H1 (cell line): ENCODE measurements at regions not wholly inside any gene's neighbourhood (a gene's known extent, or its start where the extent isn't known, plus 50 kb on each side); places are given as distances from the start of the nearest gene placed in this dataset.

ENCODE experiments used
- CTCF ChIA-PET: fragments of 300-600 bp; sonication (Branson Sonifier 250); formaldehyde crosslinking; loops from one replicate; lab custom pipeline; 2021; ENCODE audit not compliant: partially characterized antibody; lab: Charles Lee
- POLR2A ChIA-PET: fragments of 300-600 bp; sonication (Branson Sonifier 250); formaldehyde crosslinking; loops from one replicate; lab custom pipeline; 2021; ENCODE audit warnings: inconsistent platforms; ENCODE audit not compliant: partially characterized antibody; lab: Charles Lee
- DNase-seq, 2 experiments: peaks; one replicate each; pipeline versions ENCODE4 v3.0.0 to v3.0.0-alpha.2; 2010 to 2022; ENCODE audit warnings: low spot score in 2 of 2, low read depth in 1 of 2, mixed read lengths in 1 of 2
- FAIRE-seq: peaks from 2 replicates; lab custom pipeline; 2011; peaks lifted over from hg19 to GRCh38; lab: Jason Lieb, UNC
- H2AFZ ChIP-seq: 2 replicates; pipeline ENCODE4 v1.8.1; 2012; ENCODE audit warnings: low read length, inconsistent platforms
- H2AK5ac ChIP-seq: 2 replicates; pipeline ENCODE4 v1.6.1; 2013; ENCODE audit warnings: low read depth, low read length
- H2BK120ac ChIP-seq: replicated peaks from 2 replicates; pipeline ENCODE3; 2013; ENCODE audit warnings: low read depth, low read length, inconsistent platforms
- H2BK12ac ChIP-seq: 2 replicates; pipeline ENCODE4 v1.6.1; 2013; ENCODE audit warnings: low read depth, low read length
- H2BK15ac ChIP-seq: 2 replicates; pipeline ENCODE4 v1.6.1; 2013; ENCODE audit warnings: low read length
- H2BK20ac ChIP-seq: 2 replicates; pipeline ENCODE4 v1.6.1; 2013; ENCODE audit warnings: low read length
- H2BK5ac ChIP-seq: 2 replicates; pipeline ENCODE4 v1.6.1; 2013; ENCODE audit warnings: low read depth, low read length
- H3K14ac ChIP-seq: 2 replicates; pipeline ENCODE4 v1.6.1; 2013; ENCODE audit warnings: inconsistent platforms; ENCODE audit not compliant: insufficient read length
- H3K18ac ChIP-seq: 2 replicates; pipeline ENCODE4 v1.6.1; 2013; ENCODE audit warnings: low read length; ENCODE audit errors: extremely low read depth
- H3K23ac ChIP-seq: 2 replicates; pipeline ENCODE4 v1.6.1; 2013; ENCODE audit warnings: inconsistent platforms; ENCODE audit not compliant: insufficient read length
- H3K23me2 ChIP-seq: 2 replicates; pipeline ENCODE4 v1.6.1; 2013; ENCODE audit warnings: low read depth, low read length
- H3K27ac ChIP-seq: 2 replicates; pipeline ENCODE4 v1.6.1; 2011; ENCODE audit warnings: low read depth, low read length, inconsistent platforms
- H3K27me3 ChIP-seq, 4 experiments: replicated peaks in 1 of 4; 1 replicate in 1 of 4; 2 replicates in 3 of 4; pipeline versions ENCODE4 v1.6.1 to v1.8.1; 2011 to 2013; ENCODE audit warnings: low read length in 3 of 4, mild to moderate bottlenecking in 3 of 4, inconsistent platforms in 2 of 4, mixed read lengths in 2 of 4, moderate library complexity in 1 of 4; ENCODE audit not compliant: control insufficient read depth in 3 of 4, insufficient read depth in 3 of 4; ENCODE audit errors: extremely low read depth in 1 of 4
- H3K36me3 ChIP-seq, 4 experiments: 2 replicates each; pipeline versions ENCODE4 v1.6.1 to v1.8.1; 2011 to 2013; ENCODE audit warnings: mild to moderate bottlenecking in 4 of 4, low read length in 3 of 4, moderate library complexity in 2 of 4, control low read depth in 1 of 4, inconsistent platforms in 1 of 4; ENCODE audit not compliant: insufficient read depth in 4 of 4, control insufficient read depth in 2 of 4
- H3K4ac ChIP-seq: replicated peaks from 2 replicates; pipeline ENCODE3; 2013; ENCODE audit warnings: low read length, low read depth, mixed read lengths, inconsistent platforms; ENCODE audit not compliant: insufficient read length
- H3K4me1 ChIP-seq, 4 experiments: replicated peaks in 1 of 4; 1 replicate in 1 of 4; 2 replicates in 3 of 4; pipeline versions ENCODE4 v1.6.1 to v1.8.1; 2011 to 2013; ENCODE audit warnings: low read length in 3 of 4, inconsistent platforms in 2 of 4, mixed read lengths in 1 of 4; ENCODE audit not compliant: insufficient read depth in 4 of 4, control insufficient read depth in 3 of 4
- H3K4me2 ChIP-seq, 2 experiments: 2 replicates each; pipeline versions ENCODE4 v1.6.1 to v1.8.1; 2011 to 2013; ENCODE audit warnings: low read depth in 2 of 2, low read length in 2 of 2, control low read depth in 1 of 2, inconsistent platforms in 1 of 2, mild to moderate bottlenecking in 1 of 2; ENCODE audit not compliant: insufficient read depth in 1 of 2
- H3K4me3 ChIP-seq, 4 experiments: fragments of 200-600, 300-600 bp in 1 of 4; sonication (generic), shearing (Covaris generic), sonication (Bioruptor Twin) in 1 of 4; 2 replicates each; pipeline versions ENCODE4 v1.5.1 to v1.8.1; 2011 to 2016; ENCODE audit warnings: low read length in 4 of 4, low read depth in 3 of 4, control low read depth in 2 of 4, inconsistent platforms in 2 of 4, mild to moderate bottlenecking in 2 of 4, mixed read lengths in 1 of 4, moderate library complexity in 1 of 4; ENCODE audit not compliant: insufficient read depth in 2 of 4; ENCODE audit errors: extremely low read depth in 1 of 4
- H3K56ac ChIP-seq: replicated peaks from 2 replicates; pipeline ENCODE3; 2013; ENCODE audit warnings: low read depth, mild to moderate bottlenecking, mixed read lengths, low read length, inconsistent platforms; ENCODE audit not compliant: insufficient read length
- H3K79me1 ChIP-seq: 2 replicates; pipeline ENCODE4 v1.6.1; 2013; ENCODE audit warnings: low read depth, low read length, control low read depth
- H3K79me2 ChIP-seq, 2 experiments: 2 replicates each; pipeline versions ENCODE4 v1.6.1 to v1.8.1; 2012 to 2013; ENCODE audit warnings: low read length in 2 of 2, mild to moderate bottlenecking in 2 of 2, inconsistent platforms in 1 of 2; ENCODE audit not compliant: insufficient read depth in 2 of 2, control insufficient read depth in 1 of 2
- H3K9ac ChIP-seq, 4 experiments: replicated peaks in 1 of 4; 1 replicate in 1 of 4; 2 replicates in 3 of 4; pipeline versions ENCODE4 v1.6.1 to v1.8.1; 2011 to 2013; ENCODE audit warnings: low read depth in 3 of 4, low read length in 3 of 4, control low read depth in 2 of 4, mild to moderate bottlenecking in 2 of 4, moderate library complexity in 2 of 4, inconsistent platforms in 1 of 4; ENCODE audit errors: extremely low read depth in 1 of 4
- H3K9me3 ChIP-seq, 2 experiments: 2 replicates each; pipeline versions ENCODE4 v1.6.1 to v1.8.1; 2012 to 2013; ENCODE audit warnings: mild to moderate bottlenecking in 2 of 2, moderate library complexity in 2 of 2, control low read depth in 1 of 2, inconsistent platforms in 1 of 2, low read depth in 1 of 2, low read length in 1 of 2, mixed read lengths in 1 of 2; ENCODE audit not compliant: insufficient read depth in 2 of 2
- H4K20me1 ChIP-seq, 2 experiments: replicated peaks in 1 of 2; 2 replicates each; pipeline versions ENCODE3 to v1.8.1; 2011 to 2013; ENCODE audit warnings: inconsistent platforms in 2 of 2, low read length in 2 of 2, mild to moderate bottlenecking in 1 of 2; ENCODE audit not compliant: insufficient read depth in 2 of 2, control insufficient read depth in 1 of 2
- H4K5ac ChIP-seq: 2 replicates; pipeline ENCODE4 v1.6.1; 2013; ENCODE audit warnings: low read length, low read depth, mixed read lengths, inconsistent platforms; ENCODE audit not compliant: insufficient read length
- H4K8ac ChIP-seq: 2 replicates; pipeline ENCODE4 v1.8.0; 2013; ENCODE audit warnings: mild to moderate bottlenecking, moderate library complexity, low read length, inconsistent platforms; ENCODE audit not compliant: insufficient read depth; ENCODE audit errors: extremely low read depth
- H4K91ac ChIP-seq: replicated peaks from 2 replicates; pipeline ENCODE3; 2013; ENCODE audit warnings: low read length, mixed read lengths, inconsistent platforms; ENCODE audit not compliant: insufficient read length
- ATF2 ChIP-seq: IDR thresholded peaks from 2 replicates; pipeline ENCODE4 v1.6.1; 2012; ENCODE audit warnings: low read length, inconsistent platforms
- BACH1 ChIP-seq: IDR thresholded peaks from 2 replicates; pipeline ENCODE4 v1.6.1; 2012; ENCODE audit warnings: low read length, improper control_type of control experiment
- CREB1 ChIP-seq: IDR thresholded peaks from 2 replicates; pipeline ENCODE4 v1.6.1; 2012; ENCODE audit warnings: inconsistent platforms
- EGR1 ChIP-seq: IDR thresholded peaks from 2 replicates; pipeline ENCODE4 v1.6.1; 2011; ENCODE audit warnings: low read depth, low read length, borderline replicate concordance
- GABPA ChIP-seq: IDR thresholded peaks from 2 replicates; pipeline ENCODE4 v1.6.1; 2011; ENCODE audit warnings: mild to moderate bottlenecking, low read length, moderate library complexity, borderline replicate concordance; ENCODE audit not compliant: insufficient read depth
- POLR2AphosphoS5 ChIP-seq: IDR thresholded peaks from 2 replicates; pipeline ENCODE4 v1.6.1; 2011; ENCODE audit warnings: low read depth, low read length
- TEAD4 ChIP-seq: IDR thresholded peaks from 2 replicates; pipeline ENCODE4 v1.6.1; 2012; ENCODE audit warnings: low read depth, low read length, inconsistent platforms, mixed read lengths
- WGBS, 2 experiments: shearing (Covaris generic) in 1 of 2; methylation state at CpG; one replicate each; pipeline versions ENCODE4 v1.1.6 to v1.1.7; 2013 to 2015; ENCODE audit warnings: low lambda C conversion rate in 2 of 2, mixed read lengths in 2 of 2, inconsistent platforms in 1 of 2, low coverage in 1 of 2, missing lambda C conversion rate in 1 of 2; ENCODE audit not compliant: insufficient replicate concordance in 2 of 2, insufficient coverage in 1 of 2, insufficient read length in 1 of 2; ENCODE audit errors: extremely low coverage in 1 of 2, missing lambda C conversion rate in 1 of 2; 5-methylcytosine and 5-hydroxymethylcytosine counted together

- H2AK5ac ChIP-seq: no peak overlapping the region
- CTCF ChIA-PET: no interaction called here
- no peak overlapping the region for H3K23ac ChIP-seq
- no peaks in the 10 kb centered on the region for H3K23me2 ChIP-seq
- no peak overlapping the region for H4K8ac ChIP-seq
- no peaks in the 10 kb centered on the region for H3K79me2 ChIP-seq
- H2BK20ac ChIP-seq: no peak overlapping the region
- H3K27me3 ChIP-seq: no peaks in the 10 kb centered on the region
- no peak overlapping the region for H3K4ac ChIP-seq
- POLR2A ChIA-PET: no interaction called here
- WGBS, 2 experiments: 92% methylated on average over 3 of the region's 3 CpGs; no CpG with 5 or more reads in 1 of the 2 experiments
- no peak overlapping the region for H3K56ac ChIP-seq
- H4K91ac ChIP-seq: no peak overlapping the region
- FAIRE-seq: no peak
- H3K9ac ChIP-seq: no peak overlapping the region
- TF ChIP-seq EGR1 (no peak), TEAD4 (no peak), ATF2 (no peak), POLR2AphosphoS5 (no peak), GABPA (no peak), CREB1 (no peak), BACH1 (no peak)
- H2BK15ac ChIP-seq: no peak overlapping the region
- no peak overlapping the region for H3K27ac ChIP-seq
- H2BK5ac ChIP-seq: no peak overlapping the region
- H4K20me1 ChIP-seq: no peaks in the 10 kb centered on the region
- no peaks in the 10 kb centered on the region for H3K9me3 ChIP-seq
- no peak overlapping the region for H4K5ac ChIP-seq
- H2BK12ac ChIP-seq: no peak overlapping the region
- no peak overlapping the region for H3K4me2 ChIP-seq
- H2BK120ac ChIP-seq: no peak overlapping the region
- H2AFZ ChIP-seq: no peak overlapping the region
- no peaks in the 10 kb centered on the region for H3K4me1 ChIP-seq
- H3K79me1 ChIP-seq: no peaks in the 10 kb centered on the region
- H3K18ac ChIP-seq: no peak overlapping the region
- no peak overlapping the region for H3K14ac ChIP-seq
- no peaks in the 10 kb centered on the region for H3K36me3 ChIP-seq
- no peak for DNase-seq
- no peak overlapping the region for H3K4me3 ChIP-seq
Observed at GRCh38 chr20:7606941-7607340, 333.3 kb downstream of the HAO1 start.
